OCI-LY3 (cell line): ENCODE measurements at regions not wholly inside any gene's neighbourhood (a gene's known extent, or its start where the extent isn't known, plus 50 kb on each side); places are given as distances from the start of the nearest gene placed in this dataset.

Experiments
- H2AFZ ChIP-seq: fragments of 200-600, 300-600 bp; shearing (Covaris generic); 2 replicates; pipeline ENCODE4 v1.6.0; 2014; ENCODE audit warnings: antibody characterized with exemption, low read depth, low read length
- H3K27ac ChIP-seq: fragments of 200-600, 300-600 bp; sonication (generic); 2 replicates; pipeline ENCODE4 v1.5.1; 2014; ENCODE audit warnings: mild to moderate bottlenecking, low read length, moderate library complexity, mixed read lengths
- H3K27me3 ChIP-seq: fragments of 200-600, 300-600 bp; sonication (generic); 2 replicates; pipeline ENCODE4 v1.6.1; 2014; ENCODE audit warnings: low read depth, low read length, mixed read lengths
- H3K36me3 ChIP-seq: fragments of 200-600, 300-600 bp; sonication (generic); replicated peaks from 2 replicates; pipeline ENCODE3; 2014; ENCODE audit warnings: low read depth, low read length, mixed read lengths
- H3K4me1 ChIP-seq: fragments of 300-600, 200-600 bp; sonication (generic); 2 replicates; pipeline ENCODE4 v1.6.1; 2014; ENCODE audit warnings: low read length, mixed read lengths
- H3K4me2 ChIP-seq: fragments of 200-600, 300-600 bp; sonication (generic); 2 replicates; pipeline ENCODE4 v1.6.1; 2014; ENCODE audit warnings: low read length, mixed read lengths
- H3K4me3 ChIP-seq: fragments of 300-600, 200-600 bp; sonication (generic); 2 replicates; pipeline ENCODE4 v1.5.1; 2014; ENCODE audit warnings: antibody characterized with exemption, mild to moderate bottlenecking, low read length, moderate library complexity
- H3K79me2 ChIP-seq: fragments of 300-600, 200-600 bp; shearing (Covaris generic); 2 replicates; pipeline ENCODE4 v1.6.1; 2014; ENCODE audit warnings: mild to moderate bottlenecking, low read length, mixed read lengths
- H3K9ac ChIP-seq: fragments of 300-600, 200-600 bp; shearing (Covaris generic); 2 replicates; pipeline ENCODE4 v1.6.0; 2014; ENCODE audit warnings: mild to moderate bottlenecking, low read length, moderate library complexity
- H3K9me3 ChIP-seq: fragments of 200-600, 300-600 bp; shearing (Covaris generic); 2 replicates; pipeline ENCODE4 v1.6.1; 2014; ENCODE audit warnings: low read length, mixed read lengths; ENCODE audit not compliant: insufficient read depth
- H4K20me1 ChIP-seq: fragments of 200-600, 300-600 bp; sonication (generic); 2 replicates; pipeline ENCODE4 v1.6.1; 2016; ENCODE audit warnings: low read length, mixed read lengths; ENCODE audit not compliant: insufficient read depth
- EZH2phosphoT487 ChIP-seq: fragments of 200-600 bp; shearing (Covaris generic); IDR thresholded peaks from 2 replicates; pipeline ENCODE4 v1.6.1; 2018; ENCODE audit warnings: antibody characterized with exemption, mixed run types, low read depth
- TF ChIP-seq, protein P1 (sequence below): fragments of 200-600, 300-600 bp; sonication (generic); IDR thresholded peaks from 2 replicates; pipeline ENCODE4 v1.5.1; 2014; ENCODE audit warnings: antibody characterized with exemption, low read length, low read depth

GRCh38 chr4:133741766-133742165 lies 459.8 kb downstream of the PABPC4L start:
- TF ChIP-seq, protein P1, sequence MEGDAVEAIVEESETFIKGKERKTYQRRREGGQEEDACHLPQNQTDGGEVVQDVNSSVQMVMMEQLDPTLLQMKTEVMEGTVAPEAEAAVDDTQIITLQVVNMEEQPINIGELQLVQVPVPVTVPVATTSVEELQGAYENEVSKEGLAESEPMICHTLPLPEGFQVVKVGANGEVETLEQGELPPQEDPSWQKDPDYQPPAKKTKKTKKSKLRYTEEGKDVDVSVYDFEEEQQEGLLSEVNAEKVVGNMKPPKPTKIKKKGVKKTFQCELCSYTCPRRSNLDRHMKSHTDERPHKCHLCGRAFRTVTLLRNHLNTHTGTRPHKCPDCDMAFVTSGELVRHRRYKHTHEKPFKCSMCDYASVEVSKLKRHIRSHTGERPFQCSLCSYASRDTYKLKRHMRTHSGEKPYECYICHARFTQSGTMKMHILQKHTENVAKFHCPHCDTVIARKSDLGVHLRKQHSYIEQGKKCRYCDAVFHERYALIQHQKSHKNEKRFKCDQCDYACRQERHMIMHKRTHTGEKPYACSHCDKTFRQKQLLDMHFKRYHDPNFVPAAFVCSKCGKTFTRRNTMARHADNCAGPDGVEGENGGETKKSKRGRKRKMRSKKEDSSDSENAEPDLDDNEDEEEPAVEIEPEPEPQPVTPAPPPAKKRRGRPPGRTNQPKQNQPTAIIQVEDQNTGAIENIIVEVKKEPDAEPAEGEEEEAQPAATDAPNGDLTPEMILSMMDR = no peak
- TF ChIP-seq EZH2phosphoT487 = no peak
- Histone ChIP-seq H3K36me3 (no peaks in the 10 kb centered on the region), H3K4me1 (peaks cover 6% of the 10 kb centered on the region)

DNA sequence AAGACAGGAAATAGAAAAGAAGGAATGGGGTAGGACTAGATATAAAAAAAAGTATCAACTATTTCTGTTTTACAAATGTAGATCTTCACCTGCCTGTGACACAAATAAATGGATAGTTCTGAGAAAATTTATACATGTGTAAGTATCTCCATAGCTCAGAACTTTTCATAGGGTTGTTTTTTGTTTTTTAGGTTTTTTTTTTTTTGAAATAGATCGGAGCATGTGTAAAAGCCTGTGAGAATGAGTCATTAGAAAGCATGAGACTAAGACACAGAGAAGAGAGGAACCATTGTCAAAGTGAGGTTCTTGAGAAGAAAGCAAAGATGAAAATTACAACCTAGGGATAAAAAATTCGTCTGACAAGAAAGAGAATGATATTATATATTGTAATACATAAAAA lies 481.6 kb downstream of the PABPC4L start:
- Histone ChIP-seq H3K4me2 (no peak overlapping the region), H3K4me1 (no peaks in the 10 kb centered on the region), H3K79me2 (no peaks in the 10 kb centered on the region), H3K9ac (no peak overlapping the region), H3K9me3 (no peaks in the 10 kb centered on the region), H4K20me1 (no peaks in the 10 kb centered on the region), H2AFZ (no peak overlapping the region), H3K27ac (no peak overlapping the region), H3K4me3 (no peak overlapping the region), H3K36me3 (no peaks in the 10 kb centered on the region), H3K27me3 (no peaks in the 10 kb centered on the region)
- TF ChIP-seq, protein P1 = no peak
- TF ChIP-seq EZH2phosphoT487 = no peak

More at GRCh38 chr4:133741766-133742165, 459.8 kb downstream of the PABPC4L start:
- Histone ChIP-seq H3K27me3 (no peaks in the 10 kb centered on the region), H2AFZ (no peak overlapping the region), H3K27ac (no peak overlapping the region), H3K4me2 (no peak overlapping the region), H3K4me3 (no peak overlapping the region), H3K79me2 (no peaks in the 10 kb centered on the region), H3K9ac (no peak overlapping the region), H3K9me3 (no peaks in the 10 kb centered on the region), H4K20me1 (no peaks in the 10 kb centered on the region)

DNA sequence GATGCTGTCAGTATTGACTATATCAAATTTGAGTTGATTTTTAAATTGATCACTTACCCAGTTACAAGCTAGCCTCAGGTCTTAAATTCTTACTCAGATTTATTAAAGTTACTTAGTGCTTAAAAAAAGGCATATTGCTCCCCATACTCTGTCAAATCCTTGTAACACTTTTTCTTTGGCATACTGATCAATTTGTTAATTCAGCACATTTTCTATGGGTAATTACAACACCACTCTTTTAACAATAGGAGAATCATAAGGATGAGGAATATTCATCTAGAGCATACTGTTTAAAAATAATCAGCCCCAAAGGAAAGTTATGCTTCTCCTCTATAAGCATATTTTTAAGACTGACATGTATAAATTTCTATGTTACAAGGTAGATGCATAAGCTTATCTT lies 482.5 kb downstream of the PABPC4L start:
- H2AFZ ChIP-seq = no peak overlapping the region
- H3K27ac ChIP-seq = no peak overlapping the region
- H3K9me3 ChIP-seq = no peaks in the 10 kb centered on the region
- H3K27me3 ChIP-seq = no peaks in the 10 kb centered on the region
- no peaks in the 10 kb centered on the region for H3K4me1 ChIP-seq
- no peaks in the 10 kb centered on the region for H3K79me2 ChIP-seq
- TF ChIP-seq, protein P1 = no peak
- no peak for TF ChIP-seq EZH2phosphoT487
- H3K4me3 ChIP-seq = no peak overlapping the region
- no peaks in the 10 kb centered on the region for H4K20me1 ChIP-seq
- H3K4me2 ChIP-seq = no peak overlapping the region
- H3K36me3 ChIP-seq = no peaks in the 10 kb centered on the region
- no peak overlapping the region for H3K9ac ChIP-seq

DNA sequence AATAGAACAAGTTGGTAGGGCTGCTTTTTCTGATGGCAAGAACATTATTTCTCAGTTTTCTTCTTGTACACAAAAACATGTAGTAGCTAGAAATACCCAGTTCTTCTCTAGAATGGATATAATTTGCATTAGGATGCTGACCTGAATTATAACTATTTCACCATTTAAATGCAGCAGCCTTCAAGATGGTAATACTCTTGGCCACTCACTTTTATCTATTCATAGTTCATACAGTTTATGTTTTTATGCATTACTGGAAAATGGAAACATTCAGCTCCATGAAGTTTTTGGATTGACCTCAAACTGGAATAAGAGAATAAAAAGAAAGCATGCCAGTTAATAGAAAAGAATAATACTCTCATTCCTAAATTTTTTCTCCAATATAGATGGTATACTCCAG lies 487.4 kb downstream of the PABPC4L start:
- TF ChIP-seq, protein P1 = no peak
- no peak for TF ChIP-seq EZH2phosphoT487
- no peak overlapping the region for H2AFZ ChIP-seq
- no peak overlapping the region for H3K4me2 ChIP-seq

More for the DNA sequence above, 487.4 kb downstream of the PABPC4L start:
- Histone ChIP-seq H3K9ac (no peak overlapping the region), H3K27ac (no peak overlapping the region), H3K36me3 (no peaks in the 10 kb centered on the region), H3K79me2 (no peaks in the 10 kb centered on the region), H3K4me1 (no peaks in the 10 kb centered on the region), H3K27me3 (no peaks in the 10 kb centered on the region), H3K4me3 (no peak overlapping the region), H3K9me3 (no peaks in the 10 kb centered on the region), H4K20me1 (no peaks in the 10 kb centered on the region)
